DND-41 (cell line): ENCODE measurements at regions not wholly inside any gene's neighbourhood (a gene's known extent, or its start where the extent isn't known, plus 50 kb on each side); places are given as distances from the start of the nearest gene placed in this dataset.

Source experiments
- EZH2 ChIP-seq: IDR thresholded peaks from 3 replicates; pipeline ENCODE4 v1.6.1; 2012; ENCODE audit warnings: borderline replicate concordance, low read depth, mild to moderate bottlenecking, moderate library complexity, low read length, inconsistent platforms; ENCODE audit not compliant: severe bottlenecking
- TF ChIP-seq, protein P1 (sequence below): IDR thresholded peaks from 2 replicates; pipeline ENCODE4 v1.5.1; 2012; ENCODE audit warnings: borderline replicate concordance, low read length, moderate library complexity, mild to moderate bottlenecking; ENCODE audit not compliant: poor library complexity, severe bottlenecking; ENCODE audit errors: extremely low read depth

- TF ChIP-seq, protein P1, sequence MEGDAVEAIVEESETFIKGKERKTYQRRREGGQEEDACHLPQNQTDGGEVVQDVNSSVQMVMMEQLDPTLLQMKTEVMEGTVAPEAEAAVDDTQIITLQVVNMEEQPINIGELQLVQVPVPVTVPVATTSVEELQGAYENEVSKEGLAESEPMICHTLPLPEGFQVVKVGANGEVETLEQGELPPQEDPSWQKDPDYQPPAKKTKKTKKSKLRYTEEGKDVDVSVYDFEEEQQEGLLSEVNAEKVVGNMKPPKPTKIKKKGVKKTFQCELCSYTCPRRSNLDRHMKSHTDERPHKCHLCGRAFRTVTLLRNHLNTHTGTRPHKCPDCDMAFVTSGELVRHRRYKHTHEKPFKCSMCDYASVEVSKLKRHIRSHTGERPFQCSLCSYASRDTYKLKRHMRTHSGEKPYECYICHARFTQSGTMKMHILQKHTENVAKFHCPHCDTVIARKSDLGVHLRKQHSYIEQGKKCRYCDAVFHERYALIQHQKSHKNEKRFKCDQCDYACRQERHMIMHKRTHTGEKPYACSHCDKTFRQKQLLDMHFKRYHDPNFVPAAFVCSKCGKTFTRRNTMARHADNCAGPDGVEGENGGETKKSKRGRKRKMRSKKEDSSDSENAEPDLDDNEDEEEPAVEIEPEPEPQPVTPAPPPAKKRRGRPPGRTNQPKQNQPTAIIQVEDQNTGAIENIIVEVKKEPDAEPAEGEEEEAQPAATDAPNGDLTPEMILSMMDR: no peak
- TF ChIP-seq EZH2: no peak
Measured at GRCh38 chr4:12319765-12320164, 891.1 kb upstream of the HS3ST1 start.
